SK-N-SH treated with all-trans-retinoic acid at 6 μM for 48 hours (cell line): ENCODE measurements at regions not wholly inside any gene's neighbourhood (a gene's known extent, or its start where the extent isn't known, plus 50 kb on each side); places are given as distances from the start of the nearest gene placed in this dataset.

Experiments
- ATAC-seq: fragments of 200-7000 bp; cut with Tn5 transposase; 3 replicates; pipeline ENCODE4 v1.9.1; 2020; ENCODE audit warnings: mild to moderate bottlenecking, moderate library complexity
- ARNTL ChIP-seq: fragments of 450-650 bp; formaldehyde crosslinking; IDR thresholded peaks from 2 replicates; pipeline ENCODE4 v1.5.0; 2020; ENCODE audit warnings: low read depth, mild to moderate bottlenecking, moderate library complexity, borderline replicate concordance
- BACH2 ChIP-seq: fragments of 250-450 bp; sonication (Bioruptor Pico); IDR thresholded peaks from 2 replicates; pipeline ENCODE4 v1.9.0; 2021; ENCODE audit warnings: mild to moderate bottlenecking, borderline replicate concordance
- CSDC2 ChIP-seq: fragments of 250-450 bp; sonication (Bioruptor Pico); IDR thresholded peaks from 2 replicates; pipeline ENCODE4 v1.5.0; 2020; ENCODE audit warnings: mild to moderate bottlenecking, moderate library complexity
- ESRRG ChIP-seq: fragments of 250-450 bp; sonication (Bioruptor Pico); IDR thresholded peaks from 2 replicates; pipeline ENCODE4 v1.6.1; 2021; ENCODE audit warnings: mild to moderate bottlenecking
- GLIS3 ChIP-seq: fragments of 250-450 bp; sonication (Bioruptor Pico); IDR thresholded peaks from 2 replicates; pipeline ENCODE4 v1.5.0; 2020; ENCODE audit warnings: mild to moderate bottlenecking, moderate library complexity
- ISL1 ChIP-seq: fragments of 250-450 bp; sonication (Bioruptor Pico); IDR thresholded peaks from 2 replicates; pipeline ENCODE4 v2.1.2; 2022; ENCODE audit warnings: mild to moderate bottlenecking, moderate library complexity
- OSR1 ChIP-seq: fragments of 250-450 bp; sonication (Bioruptor Pico); IDR thresholded peaks from 2 replicates; pipeline ENCODE4 v1.8.0; 2022; ENCODE audit warnings: moderate library complexity, mild to moderate bottlenecking, inconsistent platforms
- PPARA ChIP-seq: fragments of 250-450 bp; sonication (Bioruptor Pico); IDR thresholded peaks from 2 replicates; pipeline ENCODE4 v1.5.0; 2020; ENCODE audit warnings: mild to moderate bottlenecking, borderline replicate concordance
- RARB ChIP-seq: fragments of 250-450 bp; sonication (Bioruptor Pico); IDR thresholded peaks from 2 replicates; pipeline ENCODE4 v1.8.0; 2021; ENCODE audit warnings: mild to moderate bottlenecking, moderate library complexity
- SNAI2 ChIP-seq: fragments of 250-450 bp; sonication (Bioruptor Pico); IDR thresholded peaks from 2 replicates; pipeline ENCODE4 v1.5.0; 2020; ENCODE audit warnings: mild to moderate bottlenecking, moderate library complexity
- TCF4 ChIP-seq: fragments of 250-450 bp; sonication (Bioruptor Pico); IDR thresholded peaks from 2 replicates; pipeline ENCODE4 v1.8.0; 2021; ENCODE audit warnings: mild to moderate bottlenecking, moderate library complexity, borderline replicate concordance
- ZC3H10 ChIP-seq: fragments of 250-450 bp; sonication (Bioruptor Pico); IDR thresholded peaks from 2 replicates; pipeline ENCODE4 v1.5.1; 2021; ENCODE audit warnings: mild to moderate bottlenecking, moderate library complexity
- ZFP3 ChIP-seq: fragments of 250-450 bp; sonication (Bioruptor Pico); IDR thresholded peaks from 2 replicates; pipeline ENCODE4 v1.5.0; 2020; ENCODE audit warnings: mild to moderate bottlenecking, moderate library complexity
- ZFP30 ChIP-seq: fragments of 450-650 bp; formaldehyde crosslinking; IDR thresholded peaks from 2 replicates; pipeline ENCODE4 v1.5.0; 2022; ENCODE audit warnings: mild to moderate bottlenecking, moderate library complexity
- ZNF565 ChIP-seq: fragments of 450-650 bp; formaldehyde crosslinking; conservative IDR thresholded peaks from 2 replicates; pipeline ENCODE4 v1.5.0; 2020; ENCODE audit warnings: low read depth, mild to moderate bottlenecking, moderate library complexity
- ZNF70 ChIP-seq: fragments of 450-650 bp; formaldehyde crosslinking; IDR thresholded peaks from 2 replicates; pipeline ENCODE4 v1.5.0; 2020; ENCODE audit warnings: mild to moderate bottlenecking, moderate library complexity
- TF ChIP-seq, protein P1 (sequence below): fragments of 250-450 bp; sonication (Bioruptor Pico); IDR thresholded peaks from 2 replicates; pipeline ENCODE4 v1.8.0; 2020; ENCODE audit warnings: mild to moderate bottlenecking, moderate library complexity, borderline replicate concordance
- TF ChIP-seq, protein P2 (sequence below): fragments of 250-450 bp; sonication (Bioruptor Pico); IDR thresholded peaks from 2 replicates; pipeline ENCODE4 v1.5.0; 2020; ENCODE audit warnings: mild to moderate bottlenecking, moderate library complexity
- TF ChIP-seq, protein P3 (sequence below): fragments of 250-450 bp; sonication (Bioruptor Pico); IDR thresholded peaks from 2 replicates; pipeline ENCODE4 v1.5.1; 2020; ENCODE audit warnings: low read depth, mild to moderate bottlenecking, moderate library complexity
- TF ChIP-seq, protein P4 (sequence below): fragments of 250-450 bp; sonication (Bioruptor Pico); IDR thresholded peaks from 2 replicates; pipeline ENCODE4 v1.5.1; 2021; ENCODE audit warnings: mild to moderate bottlenecking, moderate library complexity
- TF ChIP-seq, protein P5 (sequence below): fragments of 250-450 bp; sonication (Bioruptor Pico); IDR thresholded peaks from 2 replicates; pipeline ENCODE4 v1.8.0; 2021; ENCODE audit warnings: low read depth, mild to moderate bottlenecking, moderate library complexity, borderline replicate concordance

DNA sequence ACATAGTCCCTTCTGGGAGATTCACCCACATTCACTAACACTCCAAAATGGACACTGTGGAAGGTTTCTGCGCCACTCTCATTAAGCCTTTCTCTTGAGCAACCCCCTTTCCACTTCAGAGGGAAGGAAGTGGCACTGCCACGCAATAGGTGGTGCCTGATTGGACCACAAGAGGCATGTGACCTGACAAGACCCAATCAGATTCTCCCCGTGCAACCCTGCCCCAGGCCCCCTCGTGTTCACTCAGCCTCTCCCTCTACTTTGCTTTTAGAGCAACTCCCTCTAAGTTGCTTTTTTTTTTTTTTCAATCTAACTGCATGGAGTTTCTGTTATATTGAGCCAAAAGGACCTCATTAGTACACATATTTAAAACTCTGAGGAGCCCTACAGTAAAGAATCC is 158.0 kb downstream of the EN1 start:
- no peak for TF ChIP-seq RARB (CRISPR knock-in tag)
- TF ChIP-seq, protein P1, sequence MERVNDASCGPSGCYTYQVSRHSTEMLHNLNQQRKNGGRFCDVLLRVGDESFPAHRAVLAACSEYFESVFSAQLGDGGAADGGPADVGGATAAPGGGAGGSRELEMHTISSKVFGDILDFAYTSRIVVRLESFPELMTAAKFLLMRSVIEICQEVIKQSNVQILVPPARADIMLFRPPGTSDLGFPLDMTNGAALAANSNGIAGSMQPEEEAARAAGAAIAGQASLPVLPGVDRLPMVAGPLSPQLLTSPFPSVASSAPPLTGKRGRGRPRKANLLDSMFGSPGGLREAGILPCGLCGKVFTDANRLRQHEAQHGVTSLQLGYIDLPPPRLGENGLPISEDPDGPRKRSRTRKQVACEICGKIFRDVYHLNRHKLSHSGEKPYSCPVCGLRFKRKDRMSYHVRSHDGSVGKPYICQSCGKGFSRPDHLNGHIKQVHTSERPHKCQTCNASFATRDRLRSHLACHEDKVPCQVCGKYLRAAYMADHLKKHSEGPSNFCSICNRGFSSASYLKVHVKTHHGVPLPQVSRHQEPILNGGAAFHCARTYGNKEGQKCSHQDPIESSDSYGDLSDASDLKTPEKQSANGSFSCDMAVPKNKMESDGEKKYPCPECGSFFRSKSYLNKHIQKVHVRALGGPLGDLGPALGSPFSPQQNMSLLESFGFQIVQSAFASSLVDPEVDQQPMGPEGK, result no peak
- TF ChIP-seq CSDC2, result no peak
- TF ChIP-seq, protein P2, sequence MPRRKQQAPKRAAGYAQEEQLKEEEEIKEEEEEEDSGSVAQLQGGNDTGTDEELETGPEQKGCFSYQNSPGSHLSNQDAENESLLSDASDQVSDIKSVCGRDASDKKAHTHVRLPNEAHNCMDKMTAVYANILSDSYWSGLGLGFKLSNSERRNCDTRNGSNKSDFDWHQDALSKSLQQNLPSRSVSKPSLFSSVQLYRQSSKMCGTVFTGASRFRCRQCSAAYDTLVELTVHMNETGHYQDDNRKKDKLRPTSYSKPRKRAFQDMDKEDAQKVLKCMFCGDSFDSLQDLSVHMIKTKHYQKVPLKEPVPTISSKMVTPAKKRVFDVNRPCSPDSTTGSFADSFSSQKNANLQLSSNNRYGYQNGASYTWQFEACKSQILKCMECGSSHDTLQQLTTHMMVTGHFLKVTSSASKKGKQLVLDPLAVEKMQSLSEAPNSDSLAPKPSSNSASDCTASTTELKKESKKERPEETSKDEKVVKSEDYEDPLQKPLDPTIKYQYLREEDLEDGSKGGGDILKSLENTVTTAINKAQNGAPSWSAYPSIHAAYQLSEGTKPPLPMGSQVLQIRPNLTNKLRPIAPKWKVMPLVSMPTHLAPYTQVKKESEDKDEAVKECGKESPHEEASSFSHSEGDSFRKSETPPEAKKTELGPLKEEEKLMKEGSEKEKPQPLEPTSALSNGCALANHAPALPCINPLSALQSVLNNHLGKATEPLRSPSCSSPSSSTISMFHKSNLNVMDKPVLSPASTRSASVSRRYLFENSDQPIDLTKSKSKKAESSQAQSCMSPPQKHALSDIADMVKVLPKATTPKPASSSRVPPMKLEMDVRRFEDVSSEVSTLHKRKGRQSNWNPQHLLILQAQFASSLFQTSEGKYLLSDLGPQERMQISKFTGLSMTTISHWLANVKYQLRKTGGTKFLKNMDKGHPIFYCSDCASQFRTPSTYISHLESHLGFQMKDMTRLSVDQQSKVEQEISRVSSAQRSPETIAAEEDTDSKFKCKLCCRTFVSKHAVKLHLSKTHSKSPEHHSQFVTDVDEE (CRISPR knock-in tag), result no peak
- no peak for TF ChIP-seq ESRRG (CRISPR knock-in tag)
- no peak for TF ChIP-seq BACH2 (CRISPR knock-in tag)
- no peak for TF ChIP-seq SNAI2 (CRISPR knock-in tag)
- no peak for TF ChIP-seq GLIS3 (CRISPR knock-in tag)
- TF ChIP-seq, protein P3, sequence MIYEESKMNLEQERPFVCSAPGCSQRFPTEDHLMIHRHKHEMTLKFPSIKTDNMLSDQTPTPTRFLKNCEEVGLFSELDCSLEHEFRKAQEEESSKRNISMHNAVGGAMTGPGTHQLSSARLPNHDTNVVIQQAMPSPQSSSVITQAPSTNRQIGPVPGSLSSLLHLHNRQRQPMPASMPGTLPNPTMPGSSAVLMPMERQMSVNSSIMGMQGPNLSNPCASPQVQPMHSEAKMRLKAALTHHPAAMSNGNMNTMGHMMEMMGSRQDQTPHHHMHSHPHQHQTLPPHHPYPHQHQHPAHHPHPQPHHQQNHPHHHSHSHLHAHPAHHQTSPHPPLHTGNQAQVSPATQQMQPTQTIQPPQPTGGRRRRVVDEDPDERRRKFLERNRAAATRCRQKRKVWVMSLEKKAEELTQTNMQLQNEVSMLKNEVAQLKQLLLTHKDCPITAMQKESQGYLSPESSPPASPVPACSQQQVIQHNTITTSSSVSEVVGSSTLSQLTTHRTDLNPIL (CRISPR knock-in tag), result no peak
- TF ChIP-seq ZNF70 (CRISPR knock-in tag), result no peak
- no peak for TF ChIP-seq ISL1
- no peak for TF ChIP-seq PPARA (CRISPR knock-in tag)
- TF ChIP-seq, protein P4, sequence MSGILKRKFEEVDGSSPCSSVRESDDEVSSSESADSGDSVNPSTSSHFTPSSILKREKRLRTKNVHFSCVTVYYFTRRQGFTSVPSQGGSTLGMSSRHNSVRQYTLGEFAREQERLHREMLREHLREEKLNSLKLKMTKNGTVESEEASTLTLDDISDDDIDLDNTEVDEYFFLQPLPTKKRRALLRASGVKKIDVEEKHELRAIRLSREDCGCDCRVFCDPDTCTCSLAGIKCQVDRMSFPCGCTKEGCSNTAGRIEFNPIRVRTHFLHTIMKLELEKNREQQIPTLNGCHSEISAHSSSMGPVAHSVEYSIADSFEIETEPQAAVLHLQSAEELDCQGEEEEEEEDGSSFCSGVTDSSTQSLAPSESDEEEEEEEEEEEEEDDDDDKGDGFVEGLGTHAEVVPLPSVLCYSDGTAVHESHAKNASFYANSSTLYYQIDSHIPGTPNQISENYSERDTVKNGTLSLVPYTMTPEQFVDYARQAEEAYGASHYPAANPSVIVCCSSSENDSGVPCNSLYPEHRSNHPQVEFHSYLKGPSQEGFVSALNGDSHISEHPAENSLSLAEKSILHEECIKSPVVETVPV (CRISPR knock-in tag), result no peak
- TF ChIP-seq ARNTL, result no peak
- TF ChIP-seq ZC3H10 (CRISPR knock-in tag), result no peak
- no peak for TF ChIP-seq OSR1 (CRISPR knock-in tag)
- TF ChIP-seq ZFP3, result no peak
- TF ChIP-seq ZNF565 (CRISPR knock-in tag), result no peak
- no peak for TF ChIP-seq ZFP30
- TF ChIP-seq TCF4 (CRISPR knock-in tag), result no peak
- ATAC-seq, result no peak

DNA sequence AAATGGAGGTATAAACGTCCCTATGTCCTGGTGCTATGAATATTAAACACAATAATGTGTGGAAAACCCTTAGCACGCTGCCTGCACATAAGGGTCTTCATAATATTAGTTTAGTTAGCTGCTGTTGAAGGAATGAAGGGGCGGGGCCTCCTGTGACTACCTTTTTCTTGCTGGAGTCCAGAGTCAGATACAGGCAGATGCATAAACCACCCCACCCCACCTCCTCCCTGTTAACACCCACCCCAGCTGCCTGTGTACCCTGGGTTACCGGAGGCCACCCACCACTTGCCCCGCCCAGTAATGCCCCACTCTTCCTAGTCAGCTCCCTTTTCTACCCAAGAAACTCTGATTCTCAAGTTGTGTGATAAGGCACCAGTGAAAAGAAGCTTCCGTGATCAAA is 158.4 kb downstream of the EN1 start:
- no peak for ATAC-seq
- TF ChIP-seq ZNF565 (CRISPR knock-in tag), result no peak
- no peak for TF ChIP-seq BACH2 (CRISPR knock-in tag)
- no peak for TF ChIP-seq ZFP30
- no peak for TF ChIP-seq CSDC2
- TF ChIP-seq ISL1, result no peak
- TF ChIP-seq TCF4 (CRISPR knock-in tag), result no peak
- TF ChIP-seq, protein P3 (CRISPR knock-in tag), result no peak
- TF ChIP-seq ESRRG (CRISPR knock-in tag), result no peak
- TF ChIP-seq PPARA (CRISPR knock-in tag), result no peak
- TF ChIP-seq ZFP3, result no peak
- no peak for TF ChIP-seq ZNF70 (CRISPR knock-in tag)
- TF ChIP-seq, protein P2 (CRISPR knock-in tag), result no peak
- TF ChIP-seq, protein P1, result no peak
- no peak for TF ChIP-seq GLIS3 (CRISPR knock-in tag)
- TF ChIP-seq, protein P4 (CRISPR knock-in tag), result no peak
- TF ChIP-seq, protein P5, sequence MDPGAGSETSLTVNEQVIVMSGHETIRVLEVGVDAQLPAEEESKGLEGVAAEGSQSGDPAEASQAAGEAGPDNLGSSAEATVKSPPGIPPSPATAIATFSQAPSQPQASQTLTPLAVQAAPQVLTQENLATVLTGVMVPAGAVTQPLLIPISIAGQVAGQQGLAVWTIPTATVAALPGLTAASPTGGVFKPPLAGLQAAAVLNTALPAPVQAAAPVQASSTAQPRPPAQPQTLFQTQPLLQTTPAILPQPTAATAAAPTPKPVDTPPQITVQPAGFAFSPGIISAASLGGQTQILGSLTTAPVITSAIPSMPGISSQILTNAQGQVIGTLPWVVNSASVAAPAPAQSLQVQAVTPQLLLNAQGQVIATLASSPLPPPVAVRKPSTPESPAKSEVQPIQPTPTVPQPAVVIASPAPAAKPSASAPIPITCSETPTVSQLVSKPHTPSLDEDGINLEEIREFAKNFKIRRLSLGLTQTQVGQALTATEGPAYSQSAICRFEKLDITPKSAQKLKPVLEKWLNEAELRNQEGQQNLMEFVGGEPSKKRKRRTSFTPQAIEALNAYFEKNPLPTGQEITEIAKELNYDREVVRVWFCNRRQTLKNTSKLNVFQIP, result no peak
- no peak for TF ChIP-seq RARB (CRISPR knock-in tag)
